Chondrocyte (in vitro differentiated cells): ENCODE measurements at regions not wholly inside any gene's neighbourhood (a gene's known extent, or its start where the extent isn't known, plus 50 kb on each side); places are given as distances from the start of the nearest gene placed in this dataset.
"Not testable (repeated sequence)": the region's sequence is repeated elsewhere in the genome, so short reads cannot be mapped to it uniquely, and the experiment has no call there.

Experiments used
- DNase-seq: peaks from one replicate; pipeline ENCODE4 v3.0.0; 2021; ENCODE audit warnings: mixed read lengths, low spot score
- H3K27ac Mint-ChIP-seq: one replicate; pipeline ENCODE4 v1.8.0; 2021; ENCODE audit warnings: mild to moderate bottlenecking, moderate library complexity, mixed read lengths; ENCODE audit not compliant: unreplicated experiment
- H3K27me3 Mint-ChIP-seq: 2 replicates; pipeline ENCODE4 v1.8.0; 2021; ENCODE audit warnings: low read depth, mixed read lengths
- H3K36me3 Mint-ChIP-seq: 2 replicates; pipeline ENCODE4 v1.8.0; 2021; ENCODE audit warnings: low read depth, mixed read lengths
- H3K4me1 Mint-ChIP-seq: 2 replicates; pipeline ENCODE4 v1.8.0; 2021; ENCODE audit warnings: low read depth, mild to moderate bottlenecking, mixed read lengths
- H3K4me3 Mint-ChIP-seq: one replicate; pipeline ENCODE4 v1.8.0; 2021; ENCODE audit warnings: mild to moderate bottlenecking, moderate library complexity, mixed read lengths; ENCODE audit not compliant: unreplicated experiment
- H3K9me3 Mint-ChIP-seq: 2 replicates; pipeline ENCODE4 v1.8.0; 2021; ENCODE audit warnings: low read depth, mixed read lengths
- TF ChIP-seq, protein P1 (sequence below): fragments of 200-600 bp; sonication (generic); IDR thresholded peaks from 2 replicates; pipeline ENCODE4 v1.5.0; 2021; ENCODE audit warnings: antibody characterized with exemption, mild to moderate bottlenecking, moderate library complexity

GRCh38 chr3:191982481-191982880 is 521.5 kb downstream of the PYDC2 start:
- Mint-ChIP-seq H3K4me3 (no peak overlapping the region), H3K9me3 (peaks cover 17% of the 10 kb centered on the region), H3K36me3 (no peaks in the 10 kb centered on the region), H3K27me3 (no peaks in the 10 kb centered on the region), H3K4me1 (no peaks in the 10 kb centered on the region), H3K27ac (no peak overlapping the region)
- TF ChIP-seq, protein P1, sequence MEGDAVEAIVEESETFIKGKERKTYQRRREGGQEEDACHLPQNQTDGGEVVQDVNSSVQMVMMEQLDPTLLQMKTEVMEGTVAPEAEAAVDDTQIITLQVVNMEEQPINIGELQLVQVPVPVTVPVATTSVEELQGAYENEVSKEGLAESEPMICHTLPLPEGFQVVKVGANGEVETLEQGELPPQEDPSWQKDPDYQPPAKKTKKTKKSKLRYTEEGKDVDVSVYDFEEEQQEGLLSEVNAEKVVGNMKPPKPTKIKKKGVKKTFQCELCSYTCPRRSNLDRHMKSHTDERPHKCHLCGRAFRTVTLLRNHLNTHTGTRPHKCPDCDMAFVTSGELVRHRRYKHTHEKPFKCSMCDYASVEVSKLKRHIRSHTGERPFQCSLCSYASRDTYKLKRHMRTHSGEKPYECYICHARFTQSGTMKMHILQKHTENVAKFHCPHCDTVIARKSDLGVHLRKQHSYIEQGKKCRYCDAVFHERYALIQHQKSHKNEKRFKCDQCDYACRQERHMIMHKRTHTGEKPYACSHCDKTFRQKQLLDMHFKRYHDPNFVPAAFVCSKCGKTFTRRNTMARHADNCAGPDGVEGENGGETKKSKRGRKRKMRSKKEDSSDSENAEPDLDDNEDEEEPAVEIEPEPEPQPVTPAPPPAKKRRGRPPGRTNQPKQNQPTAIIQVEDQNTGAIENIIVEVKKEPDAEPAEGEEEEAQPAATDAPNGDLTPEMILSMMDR, result no peak
- DNase-seq, result no peak

- TF ChIP-seq, protein P1, result no peak
- Mint-ChIP-seq H3K27me3 (no peaks in the 10 kb centered on the region), H3K9me3 (peaks cover 7% of the 10 kb centered on the region), H3K4me3 (no peak overlapping the region), H3K4me1 (no peaks in the 10 kb centered on the region), H3K27ac (no peak overlapping the region), H3K36me3 (no peaks in the 10 kb centered on the region)
- DNase-seq, result no peak
These were observed 524.7 kb downstream of the PYDC2 start for GRCh38 chr3:191985691-191986090.

GRCh38 chr3:191987831-191988350 is 526.9 kb downstream of the PYDC2 start:
- TF ChIP-seq, protein P1, result no peak
- Mint-ChIP-seq H3K4me3 (no peak overlapping the region), H3K27ac (no peak overlapping the region), H3K9me3 (peaks cover 17% of the 10 kb centered on the region), H3K27me3 (no peaks in the 10 kb centered on the region), H3K36me3 (no peaks in the 10 kb centered on the region), H3K4me1 (no peaks in the 10 kb centered on the region)
- DNase-seq, result no peak

DNA sequence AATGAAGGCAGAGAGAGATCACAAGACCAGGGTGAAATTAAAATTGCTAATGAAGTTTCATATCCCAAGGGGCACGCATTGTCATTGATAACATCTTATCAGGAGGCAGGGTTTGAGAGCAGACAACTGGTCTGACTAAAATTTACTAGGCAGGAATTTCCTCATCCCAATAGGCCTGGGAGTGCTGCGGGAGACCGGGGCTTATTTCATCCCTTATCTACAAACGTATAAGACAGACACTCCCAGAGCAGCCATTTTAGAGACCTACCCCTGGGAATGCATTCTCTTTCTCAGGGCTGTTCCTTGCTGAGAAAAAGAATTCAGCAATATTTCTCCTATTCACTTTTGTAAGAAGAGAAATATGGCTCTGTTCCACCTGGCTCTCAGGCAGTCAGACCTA is 533.0 kb downstream of the PYDC2 start:
- H3K4me3 Mint-ChIP-seq, H3K27me3 Mint-ChIP-seq, H3K27ac Mint-ChIP-seq, H3K36me3 Mint-ChIP-seq, H3K4me1 Mint-ChIP-seq, DNase-seq: not testable (repeated sequence)
- peaks cover 41% of the 10 kb centered on the region for H3K9me3 Mint-ChIP-seq

- TF ChIP-seq, protein P1, result no peak
- no peak overlapping the region for H3K27ac Mint-ChIP-seq
- no peak overlapping the region for H3K4me3 Mint-ChIP-seq
- H3K27me3 Mint-ChIP-seq, result no peaks in the 10 kb centered on the region
- DNase-seq, result no peak
- peaks cover 30% of the 10 kb centered on the region for H3K9me3 Mint-ChIP-seq
- H3K36me3 Mint-ChIP-seq, result peaks cover 6% of the 10 kb centered on the region
- no peaks in the 10 kb centered on the region for H3K4me1 Mint-ChIP-seq
These were observed 536.1 kb downstream of the PYDC2 start for GRCh38 chr3:191997093-191997492.

DNA sequence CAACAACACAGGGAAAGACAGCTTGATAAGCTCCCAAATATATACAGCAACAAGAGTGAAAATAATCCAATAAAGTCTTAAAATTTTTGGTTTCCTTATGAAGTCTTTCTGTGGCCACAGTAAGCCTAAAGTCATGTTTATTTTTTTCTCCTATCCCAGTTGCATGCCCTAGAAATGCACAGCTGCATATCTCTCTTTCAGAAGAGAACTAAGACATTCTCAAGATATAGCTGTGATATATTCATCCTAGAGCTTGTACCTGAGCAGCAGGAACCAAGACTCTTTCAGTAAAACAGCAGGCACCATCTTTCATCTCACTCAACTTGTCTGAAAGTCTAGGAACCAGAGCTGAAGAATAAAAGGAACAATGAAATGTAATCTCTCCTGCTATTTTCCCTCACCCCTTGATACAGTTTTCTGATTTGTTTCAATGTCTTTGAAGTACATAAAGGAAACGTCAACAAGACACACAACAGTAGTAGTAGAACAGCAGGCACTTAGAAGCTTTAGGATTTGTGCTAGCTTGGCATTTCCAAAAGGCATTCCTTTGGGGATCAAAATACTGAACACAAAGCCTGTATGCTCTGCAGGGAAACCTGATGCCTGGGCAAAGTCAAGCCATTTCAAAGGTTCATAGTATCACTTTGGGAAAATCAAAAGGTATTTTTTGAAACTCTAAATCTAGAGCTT is 536.8 kb downstream of the PYDC2 start:
- Mint-ChIP-seq H3K27me3 (no peaks in the 10 kb centered on the region), H3K27ac (no peak overlapping the region), H3K36me3 (peaks cover 6% of the 10 kb centered on the region), H3K4me3 (no peak overlapping the region), H3K4me1 (no peaks in the 10 kb centered on the region), H3K9me3 (peaks cover 24% of the 10 kb centered on the region)
- no peak for DNase-seq
- TF ChIP-seq, protein P1, result no peak
